GM12801 (cell line): ENCODE measurements at regions not wholly inside any gene's neighbourhood (a gene's known extent, or its start where the extent isn't known, plus 50 kb on each side); places are given as distances from the start of the nearest gene placed in this dataset.

Experiments
- TF ChIP-seq, protein P1 (sequence below): IDR thresholded peaks from one replicate; pipeline ENCODE4 v1.5.1; 2011; ENCODE audit warnings: control low read depth; ENCODE audit not compliant: insufficient read length; ENCODE audit errors: extremely low read depth

DNA sequence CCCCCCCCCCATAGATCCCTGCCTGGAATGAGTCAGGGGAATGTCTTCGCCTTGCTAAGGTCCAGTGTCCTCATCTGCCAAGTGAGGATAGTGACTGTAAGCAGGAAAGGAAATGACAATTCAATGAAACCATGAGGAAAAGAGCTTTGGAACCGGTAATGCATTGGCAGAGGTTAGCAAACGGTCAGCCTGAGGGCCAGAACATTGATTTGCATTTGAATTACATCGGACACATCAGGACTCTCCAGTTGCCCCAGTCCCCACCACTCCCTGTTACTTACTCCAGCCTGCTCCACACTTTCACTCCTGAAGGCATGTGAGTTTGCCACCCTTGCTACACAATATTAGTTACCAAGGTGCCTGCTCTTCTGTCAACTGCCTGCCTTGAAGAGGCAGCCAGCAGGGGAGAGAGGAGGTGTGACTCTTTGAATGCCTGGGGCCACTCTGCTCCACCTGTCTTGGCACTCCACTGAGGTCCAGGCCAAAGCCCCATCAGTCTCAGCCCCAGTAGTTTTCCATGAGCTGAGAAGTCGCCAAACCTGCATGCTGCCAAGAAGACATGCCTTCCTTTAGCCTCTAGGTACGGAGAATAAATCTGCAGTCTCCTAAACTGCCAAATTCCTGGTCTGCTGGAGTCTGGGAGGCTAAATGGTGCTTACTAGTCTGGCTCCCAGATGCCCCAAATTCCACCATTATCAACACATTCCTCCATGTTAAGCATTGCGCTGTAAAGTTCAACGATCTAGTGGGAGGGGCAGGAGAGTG is 191.7 kb upstream of the TLE3 start:
- TF ChIP-seq, protein P1, sequence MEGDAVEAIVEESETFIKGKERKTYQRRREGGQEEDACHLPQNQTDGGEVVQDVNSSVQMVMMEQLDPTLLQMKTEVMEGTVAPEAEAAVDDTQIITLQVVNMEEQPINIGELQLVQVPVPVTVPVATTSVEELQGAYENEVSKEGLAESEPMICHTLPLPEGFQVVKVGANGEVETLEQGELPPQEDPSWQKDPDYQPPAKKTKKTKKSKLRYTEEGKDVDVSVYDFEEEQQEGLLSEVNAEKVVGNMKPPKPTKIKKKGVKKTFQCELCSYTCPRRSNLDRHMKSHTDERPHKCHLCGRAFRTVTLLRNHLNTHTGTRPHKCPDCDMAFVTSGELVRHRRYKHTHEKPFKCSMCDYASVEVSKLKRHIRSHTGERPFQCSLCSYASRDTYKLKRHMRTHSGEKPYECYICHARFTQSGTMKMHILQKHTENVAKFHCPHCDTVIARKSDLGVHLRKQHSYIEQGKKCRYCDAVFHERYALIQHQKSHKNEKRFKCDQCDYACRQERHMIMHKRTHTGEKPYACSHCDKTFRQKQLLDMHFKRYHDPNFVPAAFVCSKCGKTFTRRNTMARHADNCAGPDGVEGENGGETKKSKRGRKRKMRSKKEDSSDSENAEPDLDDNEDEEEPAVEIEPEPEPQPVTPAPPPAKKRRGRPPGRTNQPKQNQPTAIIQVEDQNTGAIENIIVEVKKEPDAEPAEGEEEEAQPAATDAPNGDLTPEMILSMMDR, result no peak

- TF ChIP-seq, protein P1, result no peak
Measured at GRCh38 chr15:70286113-70286806, 188.5 kb upstream of the TLE3 start.

DNA sequence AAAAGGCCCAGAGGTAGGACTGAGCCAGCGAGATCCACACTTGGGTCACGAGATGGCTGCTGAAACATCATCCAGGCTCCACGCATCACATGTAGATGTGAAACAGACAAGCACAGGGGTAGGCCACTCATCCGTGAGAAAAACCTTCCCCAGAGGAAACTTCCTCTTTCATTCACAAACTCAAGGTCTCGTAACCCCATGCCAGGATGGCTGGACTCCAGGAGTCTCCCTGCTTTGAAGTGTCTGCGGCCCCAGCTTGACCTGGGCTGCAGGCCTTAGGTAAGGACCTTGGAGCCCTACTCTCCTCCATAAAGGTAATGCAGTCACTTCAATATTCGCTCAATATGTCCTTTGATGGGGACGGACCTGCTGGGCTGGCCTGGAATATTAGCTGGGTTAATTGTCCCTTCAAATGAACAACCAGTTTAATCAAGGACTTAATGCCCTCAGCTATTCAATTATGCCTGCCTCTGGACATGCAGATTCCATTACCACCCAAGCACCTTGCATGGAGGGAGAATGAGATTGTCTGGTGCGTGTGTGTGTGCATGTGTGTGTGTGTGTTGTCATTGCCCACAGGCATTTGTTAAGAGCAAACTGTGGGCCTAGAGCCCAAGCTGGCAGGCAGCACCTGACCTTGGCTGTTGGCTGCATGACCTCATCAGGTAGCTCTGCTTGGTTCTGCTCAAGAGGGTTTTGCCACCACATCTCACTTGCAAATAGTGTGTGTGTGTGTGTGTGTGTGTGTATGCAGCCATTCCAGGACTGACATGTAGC is 186.9 kb upstream of the TLE3 start:
- TF ChIP-seq, protein P1, result no peak

- TF ChIP-seq, protein P1, result no peak
Measured at GRCh38 chr15:70283511-70283910, 185.8 kb upstream of the TLE3 start.

DNA sequence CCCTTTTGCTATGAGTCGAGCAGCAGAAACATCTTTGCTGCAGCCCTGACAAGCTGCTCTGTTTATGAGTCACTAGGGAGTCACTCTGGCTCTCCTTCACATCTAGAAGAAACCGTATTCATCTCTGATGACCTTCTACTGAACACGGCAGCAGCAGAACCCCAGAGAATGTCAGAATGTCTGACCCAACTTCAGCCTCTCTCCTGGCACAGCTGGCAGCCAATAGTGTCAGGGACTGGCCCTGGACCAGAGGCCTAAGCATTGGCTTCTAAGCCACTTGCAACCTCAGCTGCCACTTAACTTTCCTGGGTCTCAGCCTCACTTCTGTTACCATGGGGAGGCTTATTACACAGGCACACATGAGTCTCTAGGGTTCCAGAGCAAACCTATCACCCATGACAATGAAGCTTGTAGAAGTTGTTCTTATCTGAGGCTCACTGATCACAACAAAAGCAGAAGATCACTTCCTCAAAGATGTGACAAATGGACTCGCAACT is 184.1 kb upstream of the TLE3 start:
- TF ChIP-seq, protein P1, result no peak

DNA sequence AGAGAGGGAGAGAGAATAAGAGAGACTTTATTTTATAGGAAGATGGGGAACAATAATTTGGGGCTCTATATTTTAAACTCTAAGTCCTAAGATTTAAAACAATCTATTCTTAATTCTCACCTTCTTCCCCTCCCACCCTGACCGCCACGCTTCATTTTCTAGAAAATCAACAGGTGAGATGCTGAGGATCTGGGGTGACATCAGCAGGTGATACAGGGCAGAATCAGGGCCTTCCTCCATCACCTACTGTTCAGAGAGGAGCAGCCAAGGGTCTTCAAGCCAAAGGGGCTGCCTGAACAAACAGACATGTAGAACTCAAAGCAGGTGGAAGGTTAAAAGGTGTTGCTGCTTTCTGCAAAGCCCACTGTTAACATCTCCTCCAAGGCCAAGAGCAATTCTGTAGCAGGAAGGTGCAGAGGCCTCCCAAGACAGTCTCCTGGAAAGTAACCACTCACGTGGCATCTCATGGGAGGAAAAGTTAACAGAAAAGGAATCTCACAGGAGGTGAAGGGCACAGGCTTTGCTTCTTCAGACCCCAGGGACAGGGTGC is 183.6 kb upstream of the TLE3 start:
- TF ChIP-seq, protein P1, result no peak

- TF ChIP-seq, protein P1, result no peak
Measured at GRCh38 chr15:70280781-70281180, 183.1 kb upstream of the TLE3 start.
